DND-41 (cell line): ENCODE measurements at regions not wholly inside any gene's neighbourhood (a gene's known extent, or its start where the extent isn't known, plus 50 kb on each side); places are given as distances from the start of the nearest gene placed in this dataset.

ENCODE experiments used
- ATAC-seq: fragments of 200-7000 bp; cut with Tn5 transposase; 3 replicates; pipeline ENCODE4 v1.9.1; 2021; ENCODE audit warnings: low read depth; ENCODE audit not compliant: insufficient read depth
- DNase-seq: peaks from one replicate; pipeline ENCODE4 v3.0.0-alpha.2; 2020
- H2AFZ ChIP-seq: 2 replicates; pipeline ENCODE4 v1.6.0; 2012; ENCODE audit warnings: low read depth, low read length
- H3K27ac ChIP-seq: 2 replicates; pipeline ENCODE4 v1.5.1; 2012; ENCODE audit warnings: low read length, inconsistent platforms
- H3K27me3 ChIP-seq: fragments of 200-600 bp; sonication (generic); 2 replicates; pipeline ENCODE4 v1.6.0; 2012; ENCODE audit warnings: low read length, mild to moderate bottlenecking, inconsistent platforms; ENCODE audit not compliant: insufficient read depth, poor library complexity
- H3K36me3 ChIP-seq: 2 replicates; pipeline ENCODE4 v1.5.1; 2012; ENCODE audit warnings: low read length, inconsistent platforms; ENCODE audit not compliant: insufficient read depth
- H3K4me1 ChIP-seq: 2 replicates; pipeline ENCODE4 v1.5.1; 2012; ENCODE audit warnings: mild to moderate bottlenecking, low read length; ENCODE audit not compliant: insufficient read depth
- H3K4me2 ChIP-seq: 2 replicates; pipeline ENCODE4 v1.6.0; 2012; ENCODE audit warnings: mild to moderate bottlenecking, moderate library complexity, low read length, inconsistent platforms; ENCODE audit not compliant: insufficient read depth
- H3K4me3 ChIP-seq, 2 experiments: fragments of 200-600 bp in 1 of 2; shearing (Covaris generic) in 1 of 2; 2 replicates each; pipeline ENCODE4 v1.5.1; 2012 to 2016; ENCODE audit warnings: inconsistent platforms in 2 of 2, low read length in 2 of 2, mild to moderate bottlenecking in 2 of 2, low read depth in 1 of 2, moderate library complexity in 1 of 2
- H3K79me2 ChIP-seq: 2 replicates; pipeline ENCODE4 v1.6.0; 2012; ENCODE audit warnings: low read length, inconsistent platforms; ENCODE audit not compliant: insufficient read depth
- H3K9ac ChIP-seq: 2 replicates; pipeline ENCODE4 v1.6.0; 2012; ENCODE audit warnings: low read depth, mild to moderate bottlenecking, inconsistent platforms, low read length, moderate library complexity
- H3K9me3 ChIP-seq: 2 replicates; pipeline ENCODE4 v1.5.1; 2012; ENCODE audit warnings: low read length, moderate library complexity, mild to moderate bottlenecking, inconsistent platforms; ENCODE audit not compliant: insufficient read depth, severe bottlenecking
- H4K20me1 ChIP-seq: 2 replicates; pipeline ENCODE4 v1.6.0; 2012; ENCODE audit warnings: low read length; ENCODE audit not compliant: insufficient read depth
- CTCF ChIP-seq: IDR thresholded peaks from 2 replicates; pipeline ENCODE4 v1.5.1; 2012; ENCODE audit warnings: borderline replicate concordance, low read length, moderate library complexity, mild to moderate bottlenecking; ENCODE audit not compliant: poor library complexity, severe bottlenecking; ENCODE audit errors: extremely low read depth
- EZH2 ChIP-seq: IDR thresholded peaks from 3 replicates; pipeline ENCODE4 v1.6.1; 2012; ENCODE audit warnings: borderline replicate concordance, low read depth, mild to moderate bottlenecking, moderate library complexity, low read length, inconsistent platforms; ENCODE audit not compliant: severe bottlenecking

GRCh38 chr11:88406876-88407275 is 69.3 kb upstream of the CTSC start:
- H3K27ac ChIP-seq, result no peak overlapping the region
- DNase-seq (no peak), ATAC-seq (no peak)
- H3K36me3 ChIP-seq, result no peaks in the 10 kb centered on the region
- H3K4me3 ChIP-seq, result no peak overlapping the region
- no peaks in the 10 kb centered on the region for H4K20me1 ChIP-seq
- no peak overlapping the region for H2AFZ ChIP-seq
- H3K4me1 ChIP-seq, result peaks cover 10% of the 10 kb centered on the region
- no peaks in the 10 kb centered on the region for H3K9me3 ChIP-seq
- H3K9ac ChIP-seq, result no peak overlapping the region
- H3K4me2 ChIP-seq, result no peak overlapping the region
- no peaks in the 10 kb centered on the region for H3K79me2 ChIP-seq
- TF ChIP-seq EZH2, result no peak
- no peak for TF ChIP-seq CTCF
- no peaks in the 10 kb centered on the region for H3K27me3 ChIP-seq

- no peaks in the 10 kb centered on the region for H4K20me1 ChIP-seq
- DNase-seq (no peak), ATAC-seq (peak; percentile 42; the same call in 1 of the 3 replicates)
- peaks cover 10% of the 10 kb centered on the region for H3K4me1 ChIP-seq
- no peaks in the 10 kb centered on the region for H3K27me3 ChIP-seq
- H3K27ac ChIP-seq, result no peak overlapping the region
- no peak overlapping the region for H3K9ac ChIP-seq
- no peak overlapping the region for H3K4me3 ChIP-seq
- TF ChIP-seq EZH2 (no peak), CTCF (no peak)
- no peaks in the 10 kb centered on the region for H3K79me2 ChIP-seq
- H3K4me2 ChIP-seq, result no peak overlapping the region
- H3K9me3 ChIP-seq, result no peaks in the 10 kb centered on the region
- no peak overlapping the region for H2AFZ ChIP-seq
- H3K36me3 ChIP-seq, result no peaks in the 10 kb centered on the region
Observed at GRCh38 chr11:88405853-88406252, 68.3 kb upstream of the CTSC start.

- Histone ChIP-seq H3K36me3 (no peaks in the 10 kb centered on the region), H3K4me1 (peaks cover 10% of the 10 kb centered on the region), H3K79me2 (no peaks in the 10 kb centered on the region), H3K27ac (no peak overlapping the region), H2AFZ (no peak overlapping the region), H3K9ac (no peak overlapping the region), H4K20me1 (no peaks in the 10 kb centered on the region), H3K4me2 (0 out of 2 replicates have a peak overlapping the region, but pooled peaks have one; percentile 7), H3K9me3 (no peaks in the 10 kb centered on the region), H3K27me3 (no peaks in the 10 kb centered on the region), H3K4me3 (no peak overlapping the region)
- DNase-seq (no peak), ATAC-seq (no peak)
- TF ChIP-seq CTCF (no peak), EZH2 (no peak)
Observed at GRCh38 chr11:88404932-88405710, 67.6 kb upstream of the CTSC start.
